ENCODE measurements at regions not wholly inside any gene's neighbourhood (a gene's known extent, or its start where the extent isn't known, plus 50 kb on each side); places are given as distances from the start of the nearest gene placed in this dataset.
A peak's percentile ranks its signal among the peaks of the same experiment; 100 is the strongest.
"Not testable (repeated sequence)": the region's sequence is repeated elsewhere in the genome, so short reads cannot be mapped to it uniquely, and the experiment has no call there.

GRCh38 chr20:50351541-50351940 is 158.6 kb upstream of the PTPN1 start:
- DNase-seq (no peak), ATAC-seq (no peak)
- H3K4me3 Mint-ChIP-seq = no peak overlapping the region
- H3K27ac Mint-ChIP-seq = no peak overlapping the region
- peaks cover 37% of the 10 kb centered on the region for H3K4me1 Mint-ChIP-seq
- no peaks in the 10 kb centered on the region for H3K9me3 Mint-ChIP-seq
- peaks cover 26% of the 10 kb centered on the region for H3K27me3 Mint-ChIP-seq

DNA sequence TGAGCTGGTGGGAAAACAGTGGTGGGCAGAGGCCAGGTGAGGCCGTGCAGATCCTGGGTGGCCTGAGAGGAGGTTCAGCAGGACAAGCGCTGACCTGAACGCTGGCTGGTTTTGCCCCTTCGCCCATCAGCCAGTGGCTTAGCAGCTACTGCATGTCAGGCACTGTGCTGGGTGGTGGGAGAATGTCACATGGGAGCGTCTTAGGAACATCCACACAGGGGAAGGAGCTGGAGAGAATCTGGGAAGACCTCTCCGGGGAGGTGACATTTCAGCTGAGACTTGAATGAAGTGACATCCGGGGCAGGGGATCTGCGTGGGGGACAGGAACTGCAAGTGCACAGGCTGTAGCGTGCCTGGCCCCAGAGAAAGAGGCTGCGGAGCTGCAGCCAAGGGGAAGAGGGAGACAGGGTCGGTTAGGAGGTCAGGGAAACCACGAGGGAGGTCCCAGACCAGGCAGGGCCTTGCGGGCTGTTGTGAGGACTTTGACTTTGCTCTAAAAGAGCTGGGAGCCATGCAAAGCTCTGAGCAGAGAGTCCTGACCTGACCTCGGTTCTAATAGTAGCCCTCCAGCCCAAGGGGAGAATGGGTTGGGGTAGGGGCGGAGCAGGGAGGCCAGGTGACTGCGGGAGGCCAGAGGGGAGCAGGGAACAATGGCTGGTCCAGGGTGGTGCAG is 156.8 kb upstream of the PTPN1 start:
- Mint-ChIP-seq H3K4me3 (no peak overlapping the region), H3K9me3 (no peaks in the 10 kb centered on the region), H3K27ac (peak overlapping the region in 1 of 2 donors; percentile 45), H3K27me3 (peaks cover 12% of the 10 kb centered on the region), H3K4me1 (peaks cover 31% of the 10 kb centered on the region)
- DNase-seq (no peak), ATAC-seq (no peak)

DNA sequence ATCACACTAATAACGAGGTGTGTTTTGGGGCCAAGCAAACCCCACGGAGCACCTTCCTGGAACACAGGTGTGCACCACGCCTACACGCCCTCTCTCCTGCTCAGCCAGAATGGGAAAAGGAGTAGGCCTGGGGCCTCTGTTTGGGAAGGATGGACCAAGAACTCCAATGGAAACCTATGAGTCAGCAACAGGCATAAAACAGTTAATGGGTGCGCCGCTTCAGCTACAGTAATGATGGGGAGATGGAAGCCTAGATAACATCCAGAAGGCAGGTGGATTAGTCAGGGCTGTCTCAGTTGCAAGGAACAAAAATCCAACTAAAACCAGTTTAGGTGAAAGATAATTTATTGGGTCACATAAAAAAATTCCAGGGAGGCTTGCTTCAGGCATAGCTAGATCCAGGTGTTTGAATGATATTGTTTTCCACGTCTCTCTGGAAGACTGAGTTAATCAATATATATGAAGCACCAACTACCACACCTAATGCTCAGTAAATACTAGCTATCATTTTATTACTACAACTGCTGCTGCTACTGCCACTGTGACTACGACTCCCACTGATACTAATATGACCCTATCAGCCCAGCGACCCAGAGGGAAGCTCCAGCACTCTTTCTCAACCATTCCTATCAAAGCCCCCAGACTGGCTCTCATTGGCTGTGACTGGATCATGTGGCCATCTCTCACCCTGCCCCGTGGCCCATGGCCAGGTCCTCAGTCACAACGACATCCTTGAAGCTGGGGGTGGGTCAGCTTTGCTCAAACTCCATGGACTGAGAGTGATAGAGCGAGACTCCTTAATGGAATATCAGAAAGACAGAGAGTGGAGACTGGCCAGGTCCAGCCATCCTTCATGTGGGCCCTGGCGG is 155.2 kb upstream of the PTPN1 start:
- no peak for DNase-seq
- peaks cover 12% of the 10 kb centered on the region for H3K27me3 Mint-ChIP-seq
- H3K4me1 Mint-ChIP-seq = peaks cover 27% of the 10 kb centered on the region
- H3K9me3 Mint-ChIP-seq = no peaks in the 10 kb centered on the region
- no peak for ATAC-seq
- no peak overlapping the region for H3K27ac Mint-ChIP-seq
- H3K4me3 Mint-ChIP-seq = no peak overlapping the region

GRCh38 chr20:50355590-50356524 is 154.3 kb upstream of the PTPN1 start:
- no peak overlapping the region for H3K27ac Mint-ChIP-seq
- H3K4me3 Mint-ChIP-seq = no peak overlapping the region
- H3K4me1 Mint-ChIP-seq = peaks cover 21% of the 10 kb centered on the region
- H3K9me3 Mint-ChIP-seq = no peaks in the 10 kb centered on the region
- DNase-seq (no peak), ATAC-seq (no peak)
- H3K27me3 Mint-ChIP-seq = peaks cover 12% of the 10 kb centered on the region

GRCh38 chr20:50356525-50356885 is 153.7 kb upstream of the PTPN1 start:
- Mint-ChIP-seq H3K4me1 (peaks cover 21% of the 10 kb centered on the region), H3K27ac (no peak overlapping the region), H3K4me3 (no peak overlapping the region), H3K9me3 (no peaks in the 10 kb centered on the region), H3K27me3 (peaks cover 12% of the 10 kb centered on the region)
- ATAC-seq = no peak
- DNase-seq = no peak

DNA sequence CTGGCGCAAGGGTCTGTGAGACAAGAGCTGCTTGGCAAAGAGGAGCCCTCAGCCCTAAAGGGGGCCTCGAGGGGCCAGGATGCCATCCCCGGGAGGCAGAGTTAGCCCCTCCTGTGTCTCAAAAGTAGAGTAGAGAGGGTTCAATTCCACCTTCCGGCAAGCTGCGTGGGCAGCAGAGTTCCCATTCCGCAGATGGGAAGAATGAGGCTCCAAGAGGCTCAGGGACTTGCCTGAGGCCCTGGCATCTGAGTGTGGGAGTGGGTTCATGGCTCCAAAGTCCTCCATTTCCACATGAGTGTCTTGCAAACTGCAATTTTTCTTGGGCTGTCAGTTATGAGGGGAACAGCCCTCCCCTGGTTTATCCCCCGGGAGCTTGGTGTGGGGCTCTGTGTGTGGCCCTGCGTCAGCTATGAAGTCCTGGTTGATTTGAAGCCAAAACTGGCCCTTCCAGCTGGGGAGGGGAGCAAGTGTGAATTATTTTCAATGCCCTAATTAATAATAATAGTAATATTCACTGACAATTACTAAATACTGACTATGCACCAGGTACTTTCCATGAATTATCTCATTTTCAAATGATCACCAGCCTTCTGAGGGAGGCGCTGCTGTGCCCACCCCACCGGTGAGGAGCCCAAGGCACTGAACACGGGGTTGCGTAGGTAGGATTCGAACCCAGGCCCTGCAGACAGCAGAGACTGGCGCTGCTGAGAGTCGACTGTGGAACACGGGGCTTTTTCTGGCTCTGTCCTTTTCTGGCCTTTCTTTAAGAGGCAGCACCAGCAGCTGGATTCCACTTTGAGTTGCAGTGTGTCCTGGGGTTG is 153.0 kb upstream of the PTPN1 start:
- DNase-seq = no peak
- H3K4me3 Mint-ChIP-seq = no peak overlapping the region
- H3K4me1 Mint-ChIP-seq = peaks cover 21% of the 10 kb centered on the region
- H3K9me3 Mint-ChIP-seq = no peaks in the 10 kb centered on the region
- no peak overlapping the region for H3K27ac Mint-ChIP-seq
- no peak for ATAC-seq
- H3K27me3 Mint-ChIP-seq = peaks cover 11% of the 10 kb centered on the region

- Mint-ChIP-seq H3K4me1 (peaks cover 16% of the 10 kb centered on the region), H3K9me3 (no peaks in the 10 kb centered on the region), H3K27ac (no peak overlapping the region), H3K27me3 (peaks cover 5% of the 10 kb centered on the region), H3K4me3 (no peak overlapping the region)
- ATAC-seq = peak; percentile 5
- DNase-seq = no peak
These were observed 152.4 kb upstream of the PTPN1 start for GRCh38 chr20:50357783-50358161.

- Mint-ChIP-seq H3K9me3 (no peaks in the 10 kb centered on the region), H3K27ac (no peak overlapping the region), H3K4me3 (no peak overlapping the region), H3K4me1 (peaks cover 12% of the 10 kb centered on the region), H3K27me3 (peaks cover 1% of the 10 kb centered on the region)
- no peak for DNase-seq
- ATAC-seq = peak; percentile 11
These were observed 152.0 kb upstream of the PTPN1 start for GRCh38 chr20:50358166-50358565.

GRCh38 chr20:50358971-50359370 is 151.2 kb upstream of the PTPN1 start:
- Mint-ChIP-seq H3K4me3 (no peak overlapping the region), H3K27ac (no peak overlapping the region), H3K9me3 (no peaks in the 10 kb centered on the region), H3K4me1 (peaks cover 5% of the 10 kb centered on the region), H3K27me3 (peaks cover 7% of the 10 kb centered on the region)
- no peak for DNase-seq
- ATAC-seq = peak; percentile 12

GRCh38 chr20:50359607-50360217 is 150.5 kb upstream of the PTPN1 start:
- Mint-ChIP-seq H3K4me3 (no peak overlapping the region), H3K9me3 (no peaks in the 10 kb centered on the region), H3K4me1 (peaks cover 5% of the 10 kb centered on the region), H3K27ac (no peak overlapping the region), H3K27me3 (peaks cover 12% of the 10 kb centered on the region)
- no peak for DNase-seq
- ATAC-seq = no peak

DNA sequence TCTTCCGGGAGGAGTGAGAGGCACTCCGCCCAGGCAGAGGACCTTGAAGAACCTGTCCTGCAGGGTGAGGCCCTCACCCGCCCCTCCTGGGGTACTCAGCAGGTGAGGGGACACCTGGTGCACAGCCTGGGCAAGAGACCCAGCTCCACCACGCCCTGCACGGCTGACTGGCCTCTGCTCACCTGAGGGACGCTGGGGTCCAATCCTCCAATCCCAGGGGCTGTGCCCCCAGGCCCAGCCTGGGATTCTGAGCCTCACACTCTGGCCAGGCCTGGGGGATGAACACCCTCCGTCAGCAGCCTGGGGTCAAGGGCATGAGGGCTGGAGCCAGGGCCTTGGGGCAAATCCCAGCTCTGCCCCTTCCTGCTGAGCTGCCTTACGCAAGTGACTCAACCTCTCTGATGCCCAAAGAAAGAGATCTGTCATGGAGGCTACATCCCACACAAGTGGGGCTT is 149.9 kb upstream of the PTPN1 start:
- no peaks in the 10 kb centered on the region for H3K9me3 Mint-ChIP-seq
- H3K27ac Mint-ChIP-seq = no peak overlapping the region
- H3K4me1 Mint-ChIP-seq = peaks cover 5% of the 10 kb centered on the region

GRCh38 chr20:50360921-50361320 is 149.3 kb upstream of the PTPN1 start:
- Mint-ChIP-seq H3K4me3 (no peak overlapping the region), H3K4me1 (peaks cover 5% of the 10 kb centered on the region), H3K9me3 (no peaks in the 10 kb centered on the region), H3K27ac (no peak overlapping the region), H3K27me3 (peaks cover 12% of the 10 kb centered on the region)
- ATAC-seq (no peak), DNase-seq (no peak)

More for the DNA sequence above, 149.9 kb upstream of the PTPN1 start:
- DNase-seq (no peak), ATAC-seq (no peak)
- no peak overlapping the region for H3K4me3 Mint-ChIP-seq
- peaks cover 12% of the 10 kb centered on the region for H3K27me3 Mint-ChIP-seq

DNA sequence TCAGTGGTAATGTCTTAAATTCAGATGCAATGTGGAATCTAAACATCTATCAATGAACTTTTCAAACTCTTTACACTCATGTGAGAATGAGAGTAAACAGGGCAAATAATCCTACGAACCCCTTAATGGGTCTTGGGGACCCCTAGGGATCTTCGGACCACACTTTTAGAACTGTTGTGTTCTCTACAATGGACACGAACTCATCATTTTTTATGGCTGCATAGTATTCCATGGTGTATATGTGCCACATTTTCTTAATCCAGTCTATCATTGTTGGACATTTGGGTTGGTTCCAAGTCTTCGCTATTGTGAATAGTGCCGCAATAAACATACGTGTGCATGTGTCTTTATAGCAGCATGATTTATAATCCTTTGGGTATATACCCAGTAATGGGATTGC is 148.0 kb upstream of the PTPN1 start:
- Mint-ChIP-seq H3K4me1 (peaks cover 12% of the 10 kb centered on the region), H3K27me3 (peaks cover 12% of the 10 kb centered on the region)
- not testable (repeated sequence) for DNase-seq, H3K27ac Mint-ChIP-seq, H3K4me3 Mint-ChIP-seq, H3K9me3 Mint-ChIP-seq, ATAC-seq

DNA sequence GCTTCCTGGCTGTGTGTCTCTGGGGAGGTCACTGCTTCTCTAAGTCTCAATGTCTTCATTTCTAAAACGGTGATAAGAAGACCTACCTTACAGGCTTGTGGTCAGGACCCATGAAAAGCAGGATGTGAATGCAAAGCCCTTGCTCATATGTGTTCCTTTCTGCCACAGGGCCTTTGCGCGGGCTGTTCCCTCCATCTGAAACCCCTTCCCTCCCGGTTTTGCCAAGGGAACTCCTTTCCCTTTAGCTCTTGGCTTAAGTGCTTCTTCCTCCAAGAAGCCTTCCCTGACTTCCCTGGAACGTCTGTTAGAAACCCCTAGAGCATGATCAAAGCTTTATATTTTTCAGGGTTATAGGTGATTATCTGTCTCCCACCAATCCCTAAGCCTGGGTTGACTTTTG is 147.2 kb upstream of the PTPN1 start:
- H3K27me3 Mint-ChIP-seq = peaks cover 16% of the 10 kb centered on the region
- ATAC-seq (no peak), DNase-seq (no peak)
- H3K4me1 Mint-ChIP-seq = peaks cover 12% of the 10 kb centered on the region
- no peaks in the 10 kb centered on the region for H3K9me3 Mint-ChIP-seq
- no peak overlapping the region for H3K27ac Mint-ChIP-seq
- H3K4me3 Mint-ChIP-seq = no peak overlapping the region

Measured in stimulated activated naive CD8-positive, alpha-beta T cell treated with anti-CD3 and anti-CD28 coated beads, Interleukin-15, amount 100 ng/mL, for 72 hours (primary cell).